HG03139 (cell line): ENCODE measurements at regions not wholly inside any gene's neighbourhood (a gene's known extent, or its start where the extent isn't known, plus 50 kb on each side); places are given as distances from the start of the nearest gene placed in this dataset.
"Not testable (repeated sequence)": the region's sequence is repeated elsewhere in the genome, so short reads cannot be mapped to it uniquely, and the experiment has no call there.

ENCODE experiments used
- ATAC-seq: cut with Tn5 transposase; IDR thresholded peaks from one replicate; pipeline ENCODE4 v1.9.1; 2021; ENCODE audit not compliant: unreplicated experiment

DNA sequence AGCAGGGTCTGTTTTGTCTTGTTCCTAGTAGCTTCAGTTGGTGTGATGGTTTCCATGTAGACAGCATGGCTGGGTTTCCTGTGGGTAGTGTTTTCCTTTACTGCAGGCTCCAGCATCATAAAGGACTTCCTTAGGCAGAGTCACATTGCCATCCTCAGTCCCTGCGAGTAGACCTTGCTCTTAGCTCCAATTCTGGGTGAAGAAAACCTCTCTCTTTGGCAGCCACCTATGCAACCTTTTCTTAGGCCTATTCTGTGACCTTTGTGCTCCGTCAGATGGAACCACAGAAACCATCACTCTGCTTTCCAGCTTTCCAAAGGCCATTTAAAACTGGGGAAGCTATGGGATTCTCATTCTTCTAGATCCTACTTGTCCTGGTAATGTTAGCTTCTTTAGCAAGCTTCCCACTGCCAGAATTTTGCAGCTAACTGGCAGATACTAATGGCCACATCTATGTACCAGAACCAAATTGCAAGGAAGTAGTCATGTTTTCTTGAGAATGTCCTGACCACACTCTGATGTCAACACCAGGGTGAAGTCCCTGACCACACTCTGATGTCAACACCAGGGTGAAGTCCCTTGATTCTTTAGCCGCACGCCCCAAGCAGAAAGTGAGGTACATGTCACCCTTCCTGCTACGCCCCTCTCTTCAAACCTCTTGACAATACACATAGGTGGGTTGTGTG lies 646.6 kb upstream of the HS3ST5 start:
- peak; percentile 91 for ATAC-seq

DNA sequence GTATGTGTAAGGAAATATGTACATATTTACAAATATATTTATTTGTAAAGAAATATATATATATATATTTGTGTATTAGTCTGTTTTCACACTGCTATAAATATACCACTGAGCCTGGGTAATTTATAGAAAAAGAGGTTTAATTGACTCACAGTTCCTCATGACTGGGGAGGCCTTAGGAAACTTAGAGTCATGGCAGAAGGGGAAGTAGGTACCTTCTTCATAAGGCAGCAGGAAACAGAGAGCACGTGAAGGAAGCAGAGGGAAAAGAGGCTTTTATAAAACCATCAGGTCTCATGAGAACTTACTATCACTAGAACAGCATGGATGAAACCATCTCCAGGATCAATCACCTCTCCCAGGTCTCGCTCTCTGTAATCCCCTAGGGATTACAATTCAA lies 644.5 kb upstream of the HS3ST5 start:
- ATAC-seq = no peak

DNA sequence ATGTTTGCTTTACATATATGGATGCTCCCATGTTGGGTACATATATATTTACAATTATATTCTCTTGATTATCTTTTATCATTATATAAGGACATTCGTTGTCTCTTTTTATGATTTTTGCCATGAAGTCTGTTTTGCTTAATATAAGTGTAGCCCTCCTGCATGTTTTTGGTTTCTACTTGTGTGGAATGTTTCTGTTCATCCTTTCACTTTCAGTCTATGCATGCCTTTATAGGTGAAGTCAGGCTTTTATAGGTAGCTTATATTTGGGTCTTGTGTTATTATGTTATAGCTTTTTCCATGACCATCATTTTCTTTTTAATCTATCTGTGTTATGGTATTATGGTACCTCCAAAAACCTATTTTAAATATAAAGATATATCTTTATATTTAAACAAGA lies 612.5 kb upstream of the HS3ST5 start:
- no peak for ATAC-seq

DNA sequence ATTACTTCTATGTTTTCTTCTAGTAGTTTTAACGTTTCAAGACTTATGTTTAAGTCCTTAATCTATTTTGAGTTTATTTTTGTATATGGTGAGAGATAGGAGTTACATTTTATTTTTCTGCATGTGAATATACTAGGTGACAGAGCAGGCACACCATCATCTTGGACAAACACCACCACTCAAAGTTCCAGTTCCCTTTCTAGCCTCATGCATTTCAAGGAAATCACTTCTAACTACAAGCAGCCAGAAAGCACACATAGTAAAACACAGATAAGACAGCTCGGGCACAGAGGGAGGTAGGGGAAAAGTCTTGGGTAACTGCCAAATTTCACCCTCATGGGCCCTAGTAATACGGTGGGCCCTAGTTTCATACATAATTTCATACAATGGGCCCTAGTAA lies 609.4 kb upstream of the HS3ST5 start:
- no peak for ATAC-seq

DNA sequence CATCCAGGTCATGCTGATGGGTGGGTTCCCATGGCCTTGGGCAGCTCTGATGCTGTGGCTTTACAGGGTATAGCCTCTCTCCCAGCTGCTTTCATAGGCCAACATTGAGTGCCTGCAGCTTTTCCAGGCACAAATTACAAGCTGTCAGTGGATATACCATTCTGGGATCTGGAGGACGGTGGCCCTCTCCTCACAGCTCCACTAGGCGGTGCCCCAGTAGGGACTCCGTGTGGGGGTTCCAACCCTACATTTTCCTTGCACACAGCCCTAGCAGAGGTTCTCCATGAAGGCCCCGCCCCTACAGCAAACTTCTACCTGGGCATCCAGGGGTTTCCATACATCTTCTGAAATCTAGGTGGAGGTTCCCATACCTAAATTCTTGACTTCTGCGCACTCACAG lies 602.6 kb upstream of the HS3ST5 start:
- ATAC-seq = no peak

DNA sequence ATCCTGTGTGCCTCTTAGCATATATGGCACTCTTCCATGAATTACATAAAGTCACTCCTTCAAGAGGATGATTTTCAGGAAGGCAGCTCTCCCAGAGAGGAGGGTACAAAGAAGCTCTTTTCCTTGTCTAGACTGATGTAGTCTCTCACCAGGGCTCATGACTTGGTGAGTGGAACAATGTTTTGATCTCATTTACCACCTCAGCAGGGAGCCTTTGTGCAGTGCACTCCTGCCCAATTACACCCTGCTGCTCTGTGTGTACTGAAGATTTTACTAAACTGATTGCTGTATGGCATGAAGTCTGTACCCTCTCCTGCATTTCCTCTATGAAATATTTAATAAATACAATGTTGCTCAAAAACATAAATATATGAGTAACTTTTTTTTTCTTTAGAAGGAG lies 598.3 kb upstream of the HS3ST5 start:
- ATAC-seq = no peak

DNA sequence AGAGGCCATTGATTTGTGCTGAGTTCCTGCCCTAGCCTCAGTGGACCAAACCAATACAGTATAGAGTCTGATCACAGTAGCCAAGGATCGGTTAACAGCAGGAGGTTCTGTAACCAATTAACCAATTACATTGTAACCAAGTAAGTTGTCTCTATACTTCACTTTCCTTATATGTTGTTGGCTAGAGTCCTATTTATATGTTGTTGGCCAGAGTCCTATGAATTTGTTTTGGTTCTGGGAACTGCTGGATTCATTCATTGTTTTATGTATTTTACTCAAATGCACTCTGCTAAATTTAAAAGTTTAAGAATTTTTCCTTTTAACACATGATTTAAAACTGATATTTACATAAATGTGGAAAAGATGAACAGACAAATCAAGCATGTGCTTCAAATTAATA lies 597.4 kb upstream of the HS3ST5 start:
- no peak for ATAC-seq

DNA sequence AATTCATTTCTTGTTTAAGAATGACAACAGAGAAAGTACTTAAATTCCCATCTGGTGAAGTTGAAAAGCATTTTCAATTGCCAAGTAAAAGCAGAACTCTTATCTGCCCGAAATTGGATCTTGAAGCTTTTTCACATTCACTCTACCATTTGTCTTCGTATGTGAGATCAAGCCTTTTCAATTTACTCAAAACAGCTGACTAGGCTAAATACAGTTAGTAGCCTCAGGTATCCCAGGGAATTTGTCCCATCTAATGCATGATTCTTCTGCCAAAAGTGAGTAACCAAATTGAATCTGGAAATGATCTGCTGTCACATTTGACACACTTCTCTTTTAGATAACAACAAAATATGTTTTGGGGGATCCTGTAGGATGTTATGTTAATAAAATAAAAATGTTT lies 596.8 kb upstream of the HS3ST5 start:
- no peak for ATAC-seq

DNA sequence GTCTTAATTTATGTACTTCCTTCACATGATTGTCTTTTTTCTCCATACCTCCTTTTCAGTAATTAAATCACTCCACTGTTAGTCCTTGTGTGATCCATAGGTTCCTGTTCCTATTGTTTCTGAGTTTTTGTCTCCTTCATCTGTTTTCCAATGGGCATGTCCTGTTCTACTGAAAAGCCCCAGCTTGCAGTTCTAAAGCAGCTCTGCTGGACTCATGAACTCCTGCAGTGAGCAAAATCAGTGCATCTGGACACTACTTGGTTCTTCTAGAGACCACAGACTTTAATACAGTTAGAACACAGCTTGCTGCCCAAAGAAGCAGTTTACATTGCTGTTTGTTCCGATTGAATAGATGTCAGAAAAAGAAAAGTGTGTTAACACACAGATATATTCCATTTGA lies 593.3 kb upstream of the HS3ST5 start:
- ATAC-seq = no peak

DNA sequence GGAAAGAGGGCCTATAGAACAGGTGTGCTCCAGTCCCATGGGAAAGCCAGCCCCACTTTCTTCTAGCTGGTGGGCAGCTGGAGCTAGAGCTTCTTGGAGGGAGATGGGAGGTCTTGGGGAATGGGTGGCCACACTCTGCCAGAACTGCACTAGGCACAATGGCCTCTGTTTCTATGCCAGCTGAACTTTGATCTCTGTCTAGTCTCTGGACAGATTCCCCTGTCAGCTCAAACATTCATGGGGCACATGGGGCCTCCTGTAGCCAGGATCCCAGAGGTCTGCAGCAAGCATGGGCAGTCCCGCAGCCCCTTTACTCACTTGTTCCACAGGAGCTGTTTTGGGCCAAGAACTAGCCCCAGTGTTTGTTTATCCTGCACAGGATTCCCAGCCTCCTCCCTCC lies 591.3 kb upstream of the HS3ST5 start:
- ATAC-seq = no peak

DNA sequence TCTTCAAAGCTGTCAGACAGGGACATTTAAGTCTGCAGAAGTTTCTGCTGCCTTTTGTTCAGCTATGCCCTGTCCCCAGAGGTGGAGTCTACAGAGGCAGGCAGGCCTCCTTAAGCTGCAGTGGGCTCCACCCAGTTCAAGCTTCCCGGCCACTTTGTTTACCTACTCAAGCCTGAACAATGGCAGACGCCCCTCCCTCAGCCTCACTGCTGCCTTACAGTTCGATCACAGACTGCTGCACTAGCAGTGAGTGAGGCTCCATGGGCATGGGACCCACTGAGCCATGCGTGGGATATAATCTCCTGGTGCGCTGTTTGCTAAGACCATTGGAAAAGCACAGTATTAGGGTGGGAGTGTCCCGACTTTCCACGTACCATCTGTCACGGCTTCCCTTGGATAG lies 585.9 kb upstream of the HS3ST5 start:
- not testable (repeated sequence) for ATAC-seq

DNA sequence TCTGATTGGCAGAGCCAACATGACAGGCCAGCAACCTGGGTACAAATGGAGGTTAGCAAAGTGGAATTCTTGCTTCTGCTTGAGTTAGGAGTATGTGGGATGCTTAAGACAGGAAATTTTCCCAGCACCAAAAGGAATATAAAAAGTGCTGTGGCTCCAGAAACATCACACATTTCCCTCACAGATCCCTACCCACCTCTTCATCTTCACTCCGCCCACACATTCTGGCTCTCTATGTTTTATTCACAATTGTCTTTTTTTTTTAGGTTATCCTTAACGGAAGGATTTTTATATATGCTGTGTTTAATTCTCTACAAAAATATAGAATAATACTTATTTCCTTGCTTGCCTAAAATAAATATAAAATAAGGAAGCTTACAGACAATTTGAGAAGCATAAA lies 563.3 kb upstream of the HS3ST5 start:
- ATAC-seq = no peak

DNA sequence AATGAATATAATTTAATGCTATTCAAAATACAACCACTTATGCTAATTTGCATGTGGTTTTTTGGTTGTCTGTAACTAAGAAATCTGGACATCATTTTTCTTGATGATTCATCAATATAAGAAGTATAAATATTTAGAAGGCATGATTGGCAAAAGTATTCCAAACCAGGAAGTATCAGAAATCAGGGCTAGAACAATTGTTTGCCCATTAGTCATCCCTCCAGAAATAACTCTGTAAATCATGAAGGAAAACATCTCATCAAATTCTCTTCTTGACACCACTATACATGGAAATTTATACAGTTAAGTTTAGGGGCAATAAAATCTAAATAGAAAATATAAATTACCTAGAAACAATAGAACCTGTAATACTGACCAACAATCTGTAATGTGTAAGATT lies 554.7 kb upstream of the HS3ST5 start:
- no peak for ATAC-seq

DNA sequence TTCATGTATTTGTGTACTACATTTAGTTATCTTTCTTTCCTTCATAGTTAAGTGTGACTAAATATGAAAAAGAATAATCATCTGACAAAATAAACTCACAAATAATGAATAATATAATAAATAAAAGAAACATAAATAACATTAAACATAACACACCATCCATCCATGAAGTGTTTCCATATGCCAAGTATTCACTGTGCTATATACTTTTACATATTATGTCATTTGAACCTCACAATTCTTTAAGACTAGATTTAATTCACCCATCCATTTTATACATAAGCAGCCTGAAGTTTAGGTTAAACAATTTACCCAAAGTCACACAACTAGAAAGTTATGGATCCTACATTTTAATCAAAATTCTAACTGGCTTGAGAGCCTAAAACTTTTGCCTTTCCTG lies 549.4 kb upstream of the HS3ST5 start:
- no peak for ATAC-seq

DNA sequence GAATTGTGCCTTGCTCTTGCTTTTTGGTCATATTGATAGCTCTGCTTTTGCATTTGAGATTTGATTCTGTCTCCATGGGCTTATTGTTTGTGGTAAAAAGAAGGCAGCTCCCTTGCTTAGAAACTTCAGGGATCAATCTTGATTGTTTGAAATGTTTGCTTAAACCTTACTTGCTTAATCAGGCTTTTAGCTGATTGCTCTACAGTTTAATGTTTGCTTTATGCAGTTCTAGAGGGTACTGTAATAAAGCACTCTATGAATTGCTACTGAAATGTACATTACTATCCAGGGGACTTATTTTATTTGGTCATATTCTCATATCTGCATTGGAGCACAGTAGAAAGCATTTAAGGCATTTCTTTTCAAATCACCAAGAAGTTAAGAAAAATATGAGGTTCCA lies 545.4 kb upstream of the HS3ST5 start:
- ATAC-seq = no peak

DNA sequence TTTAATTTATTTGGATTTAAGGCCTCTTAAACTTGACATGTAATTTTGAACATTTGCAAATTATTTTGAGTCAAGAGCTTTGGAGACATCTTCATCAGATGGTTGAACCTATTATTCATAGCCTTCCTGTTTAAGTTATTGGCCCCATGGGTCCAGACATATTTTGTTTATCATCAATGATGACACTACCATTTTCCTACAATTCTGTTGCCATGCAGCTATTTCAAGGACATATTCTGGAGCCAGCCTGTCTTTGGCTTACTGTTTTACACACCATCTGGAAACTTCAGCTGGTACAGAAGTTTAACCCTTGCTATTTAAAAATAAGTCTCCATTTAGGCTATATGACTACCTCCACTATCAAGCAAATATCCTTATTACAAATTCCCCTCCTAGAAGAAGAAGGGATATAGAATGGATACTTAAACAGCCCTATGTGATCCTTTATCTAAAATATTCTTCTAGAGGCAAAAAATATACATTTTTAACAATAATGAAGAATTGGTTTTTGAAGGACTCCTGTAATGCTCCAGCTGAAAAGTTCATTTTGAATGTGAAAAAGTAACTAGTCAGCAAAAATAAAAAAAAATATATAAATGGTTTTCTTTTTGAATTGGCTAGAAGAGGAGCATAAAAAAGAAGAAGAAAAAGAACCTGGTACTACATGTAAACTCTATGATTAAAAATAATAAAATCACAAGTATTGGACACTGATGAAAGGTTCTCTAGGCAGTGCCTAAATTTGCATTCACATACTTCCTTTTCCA lies 544.0 kb upstream of the HS3ST5 start:
- ATAC-seq = no peak

DNA sequence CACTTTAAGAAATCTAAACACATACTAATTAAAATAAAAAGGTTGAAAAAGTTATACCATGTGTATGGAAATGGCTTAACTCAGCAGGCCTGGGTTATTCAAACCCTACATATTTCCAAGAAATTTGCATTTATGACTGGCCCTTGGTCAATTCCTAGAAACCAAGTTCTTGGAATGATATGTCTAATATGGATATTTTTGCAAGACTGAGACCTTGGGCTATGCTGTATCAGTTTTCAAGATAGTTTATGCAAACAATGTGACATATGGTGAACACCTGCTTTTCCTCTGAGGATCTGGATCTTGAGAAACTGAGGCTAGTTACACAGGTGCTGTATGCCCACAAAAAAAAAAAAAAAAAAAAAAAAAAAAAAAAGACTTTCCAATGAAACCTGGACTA lies 536.9 kb upstream of the HS3ST5 start:
- no peak for ATAC-seq

DNA sequence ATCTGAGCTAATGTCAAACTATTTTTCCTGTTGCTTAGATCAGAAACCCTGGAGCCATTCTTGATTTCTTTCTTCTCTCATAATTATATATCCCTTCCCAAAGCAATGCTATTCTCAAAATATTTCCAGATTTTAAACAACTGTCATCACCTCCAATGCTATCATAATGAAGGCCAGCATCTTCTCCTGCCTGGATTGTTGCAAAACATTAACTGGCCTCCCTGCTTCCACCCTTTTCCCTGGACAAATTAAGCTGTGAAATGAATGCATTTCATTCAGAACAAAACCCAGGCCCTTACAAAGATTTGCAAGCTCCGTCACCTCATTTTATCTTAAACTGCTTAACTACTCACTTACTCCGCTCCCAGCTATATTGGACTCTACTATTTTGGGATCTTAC lies 535.3 kb upstream of the HS3ST5 start:
- ATAC-seq = no peak

DNA sequence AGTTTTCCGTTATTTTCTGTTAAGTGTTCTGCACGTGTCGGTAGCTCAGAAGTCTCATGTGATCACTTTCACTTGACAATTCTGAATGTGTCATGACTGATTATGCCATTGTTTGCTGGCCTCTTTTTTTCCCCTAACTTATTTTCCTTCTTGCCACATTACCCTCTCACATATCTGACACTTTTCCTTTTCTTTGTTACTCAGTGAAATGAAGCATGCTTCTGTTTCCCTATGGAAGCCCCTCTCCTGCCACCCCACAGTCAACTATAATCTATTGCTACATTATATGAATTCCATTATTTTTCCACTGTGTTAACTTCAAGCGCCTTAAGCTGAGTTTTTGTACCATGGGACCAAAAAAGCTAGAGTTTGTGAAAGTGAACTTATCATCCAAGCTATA lies 531.6 kb upstream of the HS3ST5 start:
- no peak for ATAC-seq

DNA sequence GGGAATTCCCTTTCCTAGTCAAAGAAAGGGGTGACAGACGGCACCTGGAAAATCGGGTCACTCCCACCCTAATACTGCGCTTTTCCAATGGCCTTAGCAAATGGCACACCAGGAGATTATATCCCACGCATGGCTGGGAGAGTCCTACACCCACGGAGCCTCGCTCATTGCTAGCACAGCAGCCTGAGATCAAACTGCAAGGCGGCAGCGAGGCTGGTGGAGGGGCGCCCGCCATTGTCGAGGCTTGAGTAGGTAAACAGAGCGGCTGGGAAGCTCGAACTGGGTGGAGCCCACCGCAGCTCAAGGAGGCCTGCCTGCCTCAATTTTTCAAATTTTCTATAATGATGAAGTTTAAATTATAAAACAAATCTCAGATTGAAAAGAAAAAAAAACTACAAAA lies 522.7 kb upstream of the HS3ST5 start:
- ATAC-seq = not testable (repeated sequence)

DNA sequence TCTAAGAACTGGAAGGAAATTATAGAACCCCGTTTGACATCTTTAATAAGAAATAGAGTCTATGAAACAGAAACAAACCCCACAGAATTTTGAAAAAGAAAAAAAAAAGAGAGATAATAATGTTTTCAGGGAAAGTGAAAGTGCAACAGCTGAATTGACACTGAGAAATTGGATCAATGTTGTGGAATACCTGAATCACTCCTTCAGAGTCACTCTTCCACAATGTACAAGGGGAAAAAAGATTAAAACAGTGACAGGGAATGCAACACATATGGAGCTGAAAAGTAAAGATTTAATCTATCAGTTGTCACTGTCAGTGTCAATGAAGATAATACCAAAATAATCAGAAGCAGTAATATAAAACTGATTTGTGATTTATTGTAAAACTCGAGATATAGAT lies 520.8 kb upstream of the HS3ST5 start:
- ATAC-seq = no peak

DNA sequence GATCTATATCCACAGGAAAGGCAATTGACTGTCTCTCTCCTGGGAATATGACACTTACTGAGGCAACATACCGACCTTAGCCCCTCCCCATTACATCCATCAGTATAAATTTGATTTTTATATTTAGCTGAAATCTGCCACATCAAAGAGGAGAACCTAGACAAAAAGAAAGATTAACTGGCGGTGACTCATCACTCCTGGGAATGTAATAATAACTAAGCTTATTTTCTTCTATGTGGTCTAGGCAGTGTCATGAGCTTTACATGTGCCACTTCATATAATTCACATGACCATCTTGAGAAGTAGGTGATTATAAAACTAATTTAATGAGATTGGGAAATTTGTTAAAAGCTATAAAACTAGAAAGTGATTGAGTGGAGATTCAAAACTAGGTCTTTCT lies 520.0 kb upstream of the HS3ST5 start:
- no peak for ATAC-seq

DNA sequence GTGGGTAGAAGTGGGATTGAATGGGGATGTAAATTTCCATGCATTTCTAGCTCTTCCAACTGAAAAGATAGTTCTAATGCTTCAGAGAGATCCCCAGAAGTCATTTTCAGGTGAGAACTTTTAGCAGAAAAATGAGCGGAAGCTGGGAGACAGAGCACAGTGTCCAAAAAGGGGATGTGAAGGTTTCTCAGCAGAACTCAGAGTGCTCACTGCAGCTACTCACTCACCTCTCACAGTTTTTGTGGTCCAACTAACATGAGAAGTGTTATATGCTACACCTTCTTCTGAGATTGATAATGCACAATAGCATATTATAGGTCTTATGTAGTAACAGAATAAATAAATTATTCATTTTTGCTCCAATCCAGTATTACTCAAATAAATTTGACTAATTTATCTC lies 519.2 kb upstream of the HS3ST5 start:
- ATAC-seq = no peak
